ENCODE measurements at regions not wholly inside any gene's neighbourhood (a gene's known extent, or its start where the extent isn't known, plus 50 kb on each side); places are given as distances from the start of the nearest gene placed in this dataset.

GRCh38 chr7:13713092-13713491, 276.4 kb downstream of the ETV1 start:
- TF ChIP-seq CTCF (conservative IDR thresholded peaks at IDR 0.05; ENCODE audit: low read depth in 2 of 2) (no peak), EZH2 (IDR thresholded peaks at IDR 0.05; ENCODE audit: low read depth, unreplicated experiment) (no peak), POLR2AphosphoS5 (IDR thresholded peaks at IDR 0.05; ENCODE audit: low read depth) (no peak), EZH2phosphoT487 (IDR thresholded peaks at IDR 0.05; ENCODE audit: unreplicated experiment) (no peak), CREB1 (CRISPR knock-in tag; IDR thresholded peaks at IDR 0.05; ENCODE audit: low read depth) (no peak), JUNB (IDR thresholded peaks at IDR 0.05; ENCODE audit: unreplicated experiment) (no peak), REST (IDR thresholded peaks at IDR 0.05; ENCODE audit: unreplicated experiment) (no peak), ZNF114 (CRISPR knock-in tag; IDR thresholded peaks at IDR 0.05) (no peak), ETS1 (IDR thresholded peaks at IDR 0.05) (no peak), NANOG (IDR thresholded peaks at IDR 0.05; ENCODE audit: borderline replicate concordance) (no peak), ZNF331 (CRISPR knock-in tag; IDR thresholded peaks at IDR 0.05; ENCODE audit: low read depth) (no peak), ZNF462 (CRISPR knock-in tag; IDR thresholded peaks at IDR 0.05) (no peak)

Measured in GM23338 (cell line).